ENCODE measurements at regions not wholly inside any gene's neighbourhood (a gene's known extent, or its start where the extent isn't known, plus 50 kb on each side); places are given as distances from the start of the nearest gene placed in this dataset.

GRCh38 chr10:30550967-30551815 is 78.4 kb downstream of the LYZL2 start:
- TF ChIP-seq CTCF (IDR thresholded peaks at IDR 0.05; ENCODE audit: low read depth, low read length) (no peak), EZH2phosphoT487 (IDR thresholded peaks at IDR 0.05; ENCODE audit: low read depth) (no peak)

Measured in OCI-LY3 (cell line).